H1 (cell line): ENCODE measurements at regions not wholly inside any gene's neighbourhood (a gene's known extent, or its start where the extent isn't known, plus 50 kb on each side); places are given as distances from the start of the nearest gene placed in this dataset.

Source experiments
- CBX8 ChIP-seq: fragments of 300-800, 300-1000 bp; sonication (generic); IDR thresholded peaks from 2 replicates; pipeline ENCODE4 v1.7.1; 2016; ENCODE audit warnings: low read depth, low read length, borderline replicate concordance
- EP300 ChIP-seq, 2 experiments: IDR thresholded peaks; 1 replicate in 1 of 2; 2 replicates in 1 of 2; pipeline ENCODE4 v1.6.1; 2011 to 2012; ENCODE audit warnings: low read depth in 2 of 2, low read length in 2 of 2, mild to moderate bottlenecking in 2 of 2, borderline replicate concordance in 1 of 2, inconsistent platforms in 1 of 2, moderate library complexity in 1 of 2
- EZH2 ChIP-seq: fragments of 200-600 bp; sonication (generic); IDR thresholded peaks from 2 replicates; pipeline ENCODE4 v1.7.1; 2012; ENCODE audit warnings: low read depth, mild to moderate bottlenecking, moderate library complexity, low read length, inconsistent platforms; ENCODE audit not compliant: severe bottlenecking
- JUND ChIP-seq: IDR thresholded peaks from 2 replicates; pipeline ENCODE4 v1.6.1; 2011; ENCODE audit warnings: mild to moderate bottlenecking, improper control_type of control experiment, low read length
- NANOG ChIP-seq: IDR thresholded peaks from 2 replicates; pipeline ENCODE4 v1.6.1; 2011; ENCODE audit warnings: low read length, low read depth, mild to moderate bottlenecking, inconsistent platforms; ENCODE audit not compliant: insufficient read depth, poor library complexity, severe bottlenecking
- RBBP5 ChIP-seq: IDR thresholded peaks from 2 replicates; pipeline ENCODE4 v1.7.1; 2012; ENCODE audit warnings: low read depth, mild to moderate bottlenecking, inconsistent platforms, low read length, moderate library complexity, borderline replicate concordance
- RXRA ChIP-seq: IDR thresholded peaks from 2 replicates; pipeline ENCODE4 v1.6.1; 2011; ENCODE audit warnings: low read depth, mild to moderate bottlenecking, low read length, moderate library complexity; ENCODE audit not compliant: insufficient read depth
- SIRT6 ChIP-seq: IDR thresholded peaks from one replicate; pipeline ENCODE4 v1.7.1; 2012; ENCODE audit warnings: low read length, inconsistent platforms
- SUZ12 ChIP-seq: fragments of 200-600 bp; sonication (generic); IDR thresholded peaks from 2 replicates; pipeline ENCODE4 v1.6.1; 2012; ENCODE audit warnings: mild to moderate bottlenecking, inconsistent platforms, low read length, moderate library complexity, mixed read lengths
- TAF1 ChIP-seq: IDR thresholded peaks from 2 replicates; pipeline ENCODE4 v1.6.1; 2011; ENCODE audit warnings: mild to moderate bottlenecking, low read depth, low read length
- TAF7 ChIP-seq: optimal IDR thresholded peaks from 2 replicates; pipeline ENCODE3; 2011; ENCODE audit warnings: low read depth, mild to moderate bottlenecking, inconsistent platforms, low read length, moderate library complexity, borderline replicate concordance
- TF ChIP-seq, protein P1 (sequence below): fragments of 300-600 bp; sonication (generic); IDR thresholded peaks from 2 replicates; pipeline ENCODE4 v1.7.1; 2012; ENCODE audit warnings: low read length, moderate library complexity, mild to moderate bottlenecking, inconsistent platforms; ENCODE audit not compliant: insufficient replicate concordance

DNA sequence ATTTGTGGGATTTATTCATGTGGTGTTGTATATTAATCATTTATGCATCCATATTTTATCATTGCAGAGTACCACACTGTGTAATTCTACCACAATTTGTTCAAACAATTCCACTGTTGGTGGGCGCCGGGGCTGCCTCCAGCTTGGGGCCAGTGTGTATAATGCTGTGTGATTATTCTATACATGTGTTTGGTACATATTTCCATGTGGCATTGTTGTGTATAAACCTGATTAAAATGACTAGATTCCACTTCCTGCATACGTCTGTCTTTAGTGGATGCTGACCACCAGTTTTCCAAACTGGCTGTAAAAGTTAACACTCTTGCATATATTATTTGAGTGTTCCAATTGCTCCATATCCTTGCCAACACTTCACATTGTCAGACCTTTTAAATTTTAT, 1213.8 kb downstream of the TBC1D22A start (continued):
- TF ChIP-seq, protein P1, sequence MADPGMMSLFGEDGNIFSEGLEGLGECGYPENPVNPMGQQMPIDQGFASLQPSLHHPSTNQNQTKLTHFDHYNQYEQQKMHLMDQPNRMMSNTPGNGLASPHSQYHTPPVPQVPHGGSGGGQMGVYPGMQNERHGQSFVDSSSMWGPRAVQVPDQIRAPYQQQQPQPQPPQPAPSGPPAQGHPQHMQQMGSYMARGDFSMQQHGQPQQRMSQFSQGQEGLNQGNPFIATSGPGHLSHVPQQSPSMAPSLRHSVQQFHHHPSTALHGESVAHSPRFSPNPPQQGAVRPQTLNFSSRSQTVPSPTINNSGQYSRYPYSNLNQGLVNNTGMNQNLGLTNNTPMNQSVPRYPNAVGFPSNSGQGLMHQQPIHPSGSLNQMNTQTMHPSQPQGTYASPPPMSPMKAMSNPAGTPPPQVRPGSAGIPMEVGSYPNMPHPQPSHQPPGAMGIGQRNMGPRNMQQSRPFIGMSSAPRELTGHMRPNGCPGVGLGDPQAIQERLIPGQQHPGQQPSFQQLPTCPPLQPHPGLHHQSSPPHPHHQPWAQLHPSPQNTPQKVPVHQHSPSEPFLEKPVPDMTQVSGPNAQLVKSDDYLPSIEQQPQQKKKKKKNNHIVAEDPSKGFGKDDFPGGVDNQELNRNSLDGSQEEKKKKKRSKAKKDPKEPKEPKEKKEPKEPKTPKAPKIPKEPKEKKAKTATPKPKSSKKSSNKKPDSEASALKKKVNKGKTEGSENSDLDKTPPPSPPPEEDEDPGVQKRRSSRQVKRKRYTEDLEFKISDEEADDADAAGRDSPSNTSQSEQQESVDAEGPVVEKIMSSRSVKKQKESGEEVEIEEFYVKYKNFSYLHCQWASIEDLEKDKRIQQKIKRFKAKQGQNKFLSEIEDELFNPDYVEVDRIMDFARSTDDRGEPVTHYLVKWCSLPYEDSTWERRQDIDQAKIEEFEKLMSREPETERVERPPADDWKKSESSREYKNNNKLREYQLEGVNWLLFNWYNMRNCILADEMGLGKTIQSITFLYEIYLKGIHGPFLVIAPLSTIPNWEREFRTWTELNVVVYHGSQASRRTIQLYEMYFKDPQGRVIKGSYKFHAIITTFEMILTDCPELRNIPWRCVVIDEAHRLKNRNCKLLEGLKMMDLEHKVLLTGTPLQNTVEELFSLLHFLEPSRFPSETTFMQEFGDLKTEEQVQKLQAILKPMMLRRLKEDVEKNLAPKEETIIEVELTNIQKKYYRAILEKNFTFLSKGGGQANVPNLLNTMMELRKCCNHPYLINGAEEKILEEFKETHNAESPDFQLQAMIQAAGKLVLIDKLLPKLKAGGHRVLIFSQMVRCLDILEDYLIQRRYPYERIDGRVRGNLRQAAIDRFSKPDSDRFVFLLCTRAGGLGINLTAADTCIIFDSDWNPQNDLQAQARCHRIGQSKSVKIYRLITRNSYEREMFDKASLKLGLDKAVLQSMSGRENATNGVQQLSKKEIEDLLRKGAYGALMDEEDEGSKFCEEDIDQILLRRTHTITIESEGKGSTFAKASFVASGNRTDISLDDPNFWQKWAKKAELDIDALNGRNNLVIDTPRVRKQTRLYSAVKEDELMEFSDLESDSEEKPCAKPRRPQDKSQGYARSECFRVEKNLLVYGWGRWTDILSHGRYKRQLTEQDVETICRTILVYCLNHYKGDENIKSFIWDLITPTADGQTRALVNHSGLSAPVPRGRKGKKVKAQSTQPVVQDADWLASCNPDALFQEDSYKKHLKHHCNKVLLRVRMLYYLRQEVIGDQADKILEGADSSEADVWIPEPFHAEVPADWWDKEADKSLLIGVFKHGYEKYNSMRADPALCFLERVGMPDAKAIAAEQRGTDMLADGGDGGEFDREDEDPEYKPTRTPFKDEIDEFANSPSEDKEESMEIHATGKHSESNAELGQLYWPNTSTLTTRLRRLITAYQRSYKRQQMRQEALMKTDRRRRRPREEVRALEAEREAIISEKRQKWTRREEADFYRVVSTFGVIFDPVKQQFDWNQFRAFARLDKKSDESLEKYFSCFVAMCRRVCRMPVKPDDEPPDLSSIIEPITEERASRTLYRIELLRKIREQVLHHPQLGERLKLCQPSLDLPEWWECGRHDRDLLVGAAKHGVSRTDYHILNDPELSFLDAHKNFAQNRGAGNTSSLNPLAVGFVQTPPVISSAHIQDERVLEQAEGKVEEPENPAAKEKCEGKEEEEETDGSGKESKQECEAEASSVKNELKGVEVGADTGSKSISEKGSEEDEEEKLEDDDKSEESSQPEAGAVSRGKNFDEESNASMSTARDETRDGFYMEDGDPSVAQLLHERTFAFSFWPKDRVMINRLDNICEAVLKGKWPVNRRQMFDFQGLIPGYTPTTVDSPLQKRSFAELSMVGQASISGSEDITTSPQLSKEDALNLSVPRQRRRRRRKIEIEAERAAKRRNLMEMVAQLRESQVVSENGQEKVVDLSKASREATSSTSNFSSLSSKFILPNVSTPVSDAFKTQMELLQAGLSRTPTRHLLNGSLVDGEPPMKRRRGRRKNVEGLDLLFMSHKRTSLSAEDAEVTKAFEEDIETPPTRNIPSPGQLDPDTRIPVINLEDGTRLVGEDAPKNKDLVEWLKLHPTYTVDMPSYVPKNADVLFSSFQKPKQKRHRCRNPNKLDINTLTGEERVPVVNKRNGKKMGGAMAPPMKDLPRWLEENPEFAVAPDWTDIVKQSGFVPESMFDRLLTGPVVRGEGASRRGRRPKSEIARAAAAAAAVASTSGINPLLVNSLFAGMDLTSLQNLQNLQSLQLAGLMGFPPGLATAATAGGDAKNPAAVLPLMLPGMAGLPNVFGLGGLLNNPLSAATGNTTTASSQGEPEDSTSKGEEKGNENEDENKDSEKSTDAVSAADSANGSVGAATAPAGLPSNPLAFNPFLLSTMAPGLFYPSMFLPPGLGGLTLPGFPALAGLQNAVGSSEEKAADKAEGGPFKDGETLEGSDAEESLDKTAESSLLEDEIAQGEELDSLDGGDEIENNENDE = no peak
- no peak for TF ChIP-seq TAF7
- TF ChIP-seq RBBP5 = no peak
- no peak for TF ChIP-seq EZH2
- TF ChIP-seq SUZ12 = no peak
- TF ChIP-seq NANOG = no peak
- TF ChIP-seq TAF1 = no peak
- TF ChIP-seq JUND = no peak
- TF ChIP-seq CBX8 = no peak
- TF ChIP-seq SIRT6 = no peak
- no peak for TF ChIP-seq EP300 (IDR thresholded peaks at IDR 0.05; ENCODE audit: borderline replicate concordance in 1 of 2, low read depth in 2 of 2, low read length in 2 of 2)
- no peak for TF ChIP-seq RXRA
